ENCODE measurements at regions not wholly inside any gene's neighbourhood (a gene's known extent, or its start where the extent isn't known, plus 50 kb on each side); places are given as distances from the start of the nearest gene placed in this dataset.

- FAIRE-seq (no peak), DNase-seq (ENCODE audit: insufficient read length, low spot score) (no peak)
Measured at GRCh38 chr3:135911110-135911509, 54.4 kb upstream of the PPP2R3A start.

GRCh38 chr3:135915206-135915605 lies 50.3 kb upstream of the PPP2R3A start:
- FAIRE-seq (peak; percentile 68), DNase-seq (ENCODE audit: insufficient read length, low spot score) (no peak)
- TF ChIP-seq POLR2A (IDR thresholded peaks at IDR 0.05; ENCODE audit: low read depth, low read length), result no peak

More at GRCh38 chr3:135911110-135911509, 54.4 kb upstream of the PPP2R3A start:
- no peak for TF ChIP-seq POLR2A (IDR thresholded peaks at IDR 0.05; ENCODE audit: low read depth, low read length)
